Left cardiac atrium (tissue), 4 donors: ENCODE measurements at regions not wholly inside any gene's neighbourhood (a gene's known extent, or its start where the extent isn't known, plus 50 kb on each side); places are given as distances from the start of the nearest gene placed in this dataset.
"Not testable (repeated sequence)": the region's sequence is repeated elsewhere in the genome, so short reads cannot be mapped to it uniquely, and the experiment has no call there.

ENCODE experiments used
- ATAC-seq, 2 donors: fragments of 200-7000 bp; cut with Tn5 transposase; one replicate each; pipeline ENCODE4 v1.9.1; 2020; ENCODE audit warnings: mild to moderate bottlenecking in 2 of 2, moderate library complexity in 2 of 2
- DNase-seq: peaks from one replicate; pipeline ENCODE4 v3.0.0-alpha.2; 2020
- intact Hi-C, 2 donors: fragments of 100-400 bp; cut with DNase I; formaldehyde crosslinking; loops; one replicate each; pipeline versions ENCODE4 v1.14.1 to v1.15.1; 2022 to 2023
- donor health status: DM: no; HTN: yes; CAD: no.
- donor health status: DM: no; HTN: yes; CAD: no; lungs with severe emphysema.
- donor health status: DM: yes; HTN: yes; CAD: no.
- donor health status: Dilated cardiomyopathy.

- intact Hi-C loops: loop anchor here in 1 of 2 donors (10.0 kb wide), 1 partner anchor 127 kb away; no protein-coding TSS in a partner anchor
- peak; percentile 86 for DNase-seq
- peak; percentile 83 to 95 for ATAC-seq
Observed at GRCh38 chr18:70421471-70422390, 132.9 kb downstream of the SOCS6 start.

DNA sequence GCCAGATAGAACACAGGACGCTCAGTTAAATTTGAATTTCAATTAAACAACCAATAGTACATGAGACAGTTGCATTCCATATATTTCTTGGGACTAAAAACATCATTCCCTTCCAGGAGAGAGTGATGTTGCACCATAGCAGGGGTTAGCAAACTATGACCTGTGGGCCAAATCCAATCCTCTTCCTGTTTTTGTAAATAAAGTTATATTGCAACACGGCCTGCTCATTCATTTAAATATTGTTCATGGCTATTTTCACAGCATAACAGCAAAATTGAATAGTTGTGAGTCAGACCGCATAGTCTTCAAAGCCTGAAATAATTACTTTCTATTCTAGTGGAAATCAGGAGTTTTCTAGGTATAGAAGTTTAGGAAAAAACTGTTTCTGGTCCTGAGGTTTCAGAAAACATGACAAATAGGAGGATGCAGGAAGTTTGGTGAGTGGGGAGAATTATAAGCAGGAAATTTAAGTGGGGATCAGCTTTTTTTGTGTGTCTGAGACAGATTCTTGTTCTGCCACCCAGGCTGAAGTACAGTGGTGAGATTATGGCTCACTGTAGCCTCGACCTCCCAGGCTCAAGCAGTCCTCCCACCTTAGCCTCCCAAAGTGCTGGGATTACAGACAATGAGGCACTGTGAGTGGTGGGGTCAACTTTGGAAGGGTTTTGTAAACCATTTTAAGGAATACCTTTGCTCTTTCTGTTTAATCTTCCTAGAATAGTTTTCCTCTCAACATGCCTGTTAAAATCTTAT is 131.5 kb downstream of the SOCS6 start:
- DNase-seq: no peak
- ATAC-seq: no peak
- intact Hi-C loops: loop anchor here in 1 of 2 donors (10.0 kb wide), 1 partner anchor 126 kb away; no protein-coding TSS in a partner anchor

DNA sequence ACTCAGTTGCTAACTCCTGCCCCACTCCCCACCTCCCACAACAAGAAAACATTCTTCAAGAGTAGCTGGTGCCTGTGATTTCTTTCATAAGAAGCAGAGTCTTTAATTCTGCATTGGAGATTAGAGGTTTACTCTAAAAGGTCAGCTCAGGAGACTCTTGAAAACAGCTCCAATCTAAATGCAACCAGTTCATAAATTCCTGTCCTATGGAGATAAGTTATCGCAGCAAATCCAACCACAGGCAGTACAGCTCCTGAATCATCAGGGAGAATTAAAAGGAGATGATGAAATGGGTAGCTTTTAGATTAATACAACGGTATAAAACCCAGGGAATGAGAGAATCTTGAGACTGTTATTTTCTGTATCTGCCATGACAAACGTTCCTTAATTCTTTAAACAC is 130.7 kb downstream of the SOCS6 start:
- no peak for DNase-seq
- intact Hi-C loops: no loop called here
- ATAC-seq: peak in 1 of 2 donors; percentile 61

GRCh38 chr18:70418546-70419311 is 129.9 kb downstream of the SOCS6 start:
- no peak for ATAC-seq
- no peak for DNase-seq
- intact Hi-C loops: no loop called here

DNA sequence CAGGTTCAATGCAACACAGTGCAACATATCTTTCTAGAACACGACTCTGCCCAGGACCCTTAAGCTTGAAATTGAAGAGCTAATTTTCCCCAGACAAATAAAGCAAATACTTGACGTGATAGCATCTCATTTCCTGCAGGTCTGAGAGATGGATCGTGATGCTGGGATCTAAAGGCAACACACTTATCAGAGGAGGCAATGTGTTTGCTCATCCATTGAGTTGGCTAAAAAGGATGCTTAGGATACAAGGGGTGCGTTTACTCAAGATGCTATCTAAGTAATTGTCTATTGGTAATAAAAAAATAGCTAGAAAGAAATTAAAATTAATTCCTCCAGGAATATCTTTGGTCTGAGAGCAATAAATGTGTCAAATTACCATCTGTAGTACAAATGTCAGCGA is 129.0 kb downstream of the SOCS6 start:
- ATAC-seq: no peak
- DNase-seq: no peak
- intact Hi-C loops: no loop called here

DNA sequence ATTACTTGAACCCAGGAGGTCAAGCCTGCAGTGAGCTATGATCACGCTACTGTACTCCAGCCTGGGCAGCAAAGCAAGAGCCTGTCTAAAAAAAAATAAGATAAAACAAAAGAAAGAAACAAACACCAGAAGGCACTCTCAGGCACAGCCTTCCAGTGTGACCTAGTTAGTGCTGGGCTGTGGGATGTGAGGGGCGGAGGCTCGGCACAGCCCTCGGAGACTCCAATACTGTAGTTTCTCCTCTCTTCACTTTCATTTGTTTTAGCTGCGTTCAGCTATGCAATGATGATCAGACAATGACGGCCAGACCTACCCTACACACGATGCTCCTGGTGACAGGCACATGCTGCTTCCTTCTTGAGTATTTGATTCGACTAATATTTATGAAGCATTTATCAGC is 127.7 kb downstream of the SOCS6 start:
- DNase-seq (no peak), ATAC-seq (no peak)
- intact Hi-C loops: no loop called here

GRCh38 chr18:70415823-70416488 is 127.1 kb downstream of the SOCS6 start:
- no peak for ATAC-seq
- intact Hi-C loops: no loop called here
- no peak for DNase-seq

GRCh38 chr18:70414315-70414900 is 125.6 kb downstream of the SOCS6 start:
- intact Hi-C loops: no loop called here
- ATAC-seq (peak; percentile 39 to 53), DNase-seq (no peak)

DNA sequence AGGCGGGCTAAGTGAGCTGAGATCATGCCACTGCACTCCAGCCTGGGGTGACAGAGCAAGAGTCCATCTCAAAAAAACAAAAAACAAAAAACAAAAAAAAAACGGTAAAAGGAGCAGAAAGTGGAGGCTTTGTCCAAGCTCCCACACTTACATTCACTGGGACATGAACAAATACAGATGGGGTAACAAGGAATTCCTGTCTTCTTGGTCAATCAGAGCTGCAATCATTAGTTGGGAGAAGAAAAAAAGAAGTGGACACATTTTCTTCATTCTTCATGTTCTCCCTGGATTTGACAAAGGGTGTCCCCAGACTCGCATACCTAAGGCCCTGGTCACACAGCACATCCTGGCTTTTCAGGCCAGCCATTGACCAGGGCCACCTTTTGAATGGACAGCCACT is 124.6 kb downstream of the SOCS6 start:
- no peak for DNase-seq
- intact Hi-C loops: no loop called here
- ATAC-seq: no peak

- no peak for ATAC-seq
- DNase-seq: no peak
- intact Hi-C loops: no loop called here
Observed at GRCh38 chr18:70411876-70412435, 123.1 kb downstream of the SOCS6 start.

DNA sequence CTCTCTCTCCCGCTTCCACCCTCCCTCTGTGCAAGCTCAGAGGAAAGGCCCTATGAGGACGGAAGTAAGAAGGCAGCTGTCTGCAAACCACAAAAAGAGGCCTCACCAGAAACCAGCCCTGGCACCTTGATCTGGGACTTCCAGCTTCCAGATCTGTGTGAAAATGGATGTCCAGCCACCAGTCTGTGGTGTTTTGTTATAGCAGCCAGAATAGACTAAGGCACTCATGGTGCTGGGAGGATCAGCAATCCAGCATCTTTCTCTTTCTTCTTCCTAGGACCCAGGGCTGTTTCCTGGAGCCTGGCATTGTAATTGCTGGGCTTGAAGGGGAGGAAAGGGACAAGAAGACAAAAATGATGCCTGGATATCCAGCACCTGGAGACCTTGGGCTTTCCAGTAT is 122.5 kb downstream of the SOCS6 start:
- ATAC-seq: no peak
- no peak for DNase-seq
- intact Hi-C loops: no loop called here

DNA sequence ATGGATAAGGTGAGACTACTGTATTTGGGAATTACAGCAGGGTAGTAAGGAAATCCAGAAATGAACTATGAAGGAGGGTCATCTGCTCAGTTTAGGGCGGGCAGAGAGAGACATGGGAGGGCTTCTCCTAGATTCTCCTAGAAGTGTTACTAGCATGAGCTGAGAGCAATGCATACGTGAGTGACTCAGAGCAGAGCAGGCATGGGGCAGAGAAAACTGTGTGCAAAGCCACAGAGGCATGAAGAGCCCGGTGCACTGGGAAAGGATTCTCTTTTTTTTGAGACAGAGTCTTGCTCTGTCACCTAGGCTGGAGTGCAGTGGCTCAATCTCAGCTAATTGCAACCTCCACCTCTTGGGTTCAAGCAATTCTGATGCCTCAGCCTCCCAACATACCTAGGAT is 116.2 kb downstream of the SOCS6 start:
- ATAC-seq (no peak), DNase-seq (no peak)
- intact Hi-C loops: no loop called here

GRCh38 chr18:70400476-70400875 is 111.6 kb downstream of the SOCS6 start:
- ATAC-seq (peak; percentile 38 to 73), DNase-seq (no peak)
- intact Hi-C loops: no loop called here

DNA sequence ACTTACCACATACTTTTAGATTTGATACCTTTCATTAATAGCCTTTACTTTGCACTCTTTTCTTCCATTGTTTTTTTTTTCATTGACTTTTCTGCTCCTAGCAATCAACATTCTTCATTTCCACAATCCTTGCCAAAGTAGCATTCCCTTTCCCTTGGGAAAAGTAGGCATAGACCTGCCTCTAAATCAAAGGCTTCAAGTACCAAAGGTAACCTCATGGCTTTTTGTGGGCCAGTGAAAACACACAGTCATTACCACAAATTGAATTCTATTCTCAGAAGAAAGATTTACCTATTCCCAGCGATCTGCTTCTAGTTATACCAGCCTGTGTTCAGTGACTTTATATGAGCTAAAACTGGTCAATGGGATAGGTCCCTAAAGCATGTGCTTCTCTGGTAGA is 109.2 kb downstream of the SOCS6 start:
- ATAC-seq (no peak), DNase-seq (no peak)
- intact Hi-C loops: no loop called here

DNA sequence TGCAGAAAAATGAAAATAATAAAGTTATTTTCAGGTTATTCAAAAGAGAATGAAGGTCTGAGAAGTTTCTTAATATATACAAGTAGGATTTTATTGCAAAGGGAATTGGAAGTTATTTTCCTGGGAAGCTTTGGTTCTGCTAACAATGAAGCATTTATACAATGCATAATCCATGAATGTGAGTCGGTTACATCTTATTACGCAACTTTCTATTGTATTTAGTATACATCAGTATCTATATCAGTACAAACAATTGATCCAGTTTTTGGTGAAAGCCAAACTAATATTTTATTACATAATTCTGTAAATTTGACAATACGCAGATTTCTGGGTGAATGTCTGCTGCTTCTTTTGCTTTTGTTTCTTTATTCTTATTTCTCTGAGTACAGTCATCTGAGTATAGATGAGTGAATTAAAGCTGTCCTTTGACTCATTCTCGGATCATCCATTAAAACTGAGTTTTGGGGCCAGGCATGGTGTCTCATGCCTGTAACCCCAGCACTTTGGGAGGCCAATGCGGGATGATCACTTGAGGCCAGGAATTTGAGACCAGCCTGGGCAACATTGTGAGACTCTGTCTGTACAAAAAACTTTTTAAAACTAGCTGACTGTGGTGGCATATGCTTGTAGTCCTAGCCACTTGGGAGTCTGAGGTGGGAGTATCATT is 108.5 kb downstream of the SOCS6 start:
- ATAC-seq (no peak), DNase-seq (no peak)
- intact Hi-C loops: no loop called here

DNA sequence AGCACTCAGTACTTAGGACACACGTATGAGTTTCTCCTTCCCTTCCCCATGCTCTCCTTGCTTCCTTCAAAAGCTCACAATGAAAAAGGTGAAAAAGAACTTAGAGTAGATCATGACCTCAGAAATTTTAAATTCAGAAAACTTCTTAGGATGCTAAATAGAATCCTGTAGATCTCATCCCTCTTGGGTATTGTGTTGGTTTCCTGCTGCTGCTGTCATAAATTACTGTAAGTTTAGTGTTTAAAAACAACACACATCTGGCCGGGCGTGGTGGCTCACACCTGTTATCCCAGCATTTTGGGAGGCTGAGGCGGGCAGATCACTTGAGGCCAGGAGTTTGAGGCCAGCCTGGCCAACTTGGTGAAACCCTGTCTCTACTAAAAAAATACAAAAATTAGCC is 106.9 kb downstream of the SOCS6 start:
- intact Hi-C loops: not testable (repeated sequence)

DNA sequence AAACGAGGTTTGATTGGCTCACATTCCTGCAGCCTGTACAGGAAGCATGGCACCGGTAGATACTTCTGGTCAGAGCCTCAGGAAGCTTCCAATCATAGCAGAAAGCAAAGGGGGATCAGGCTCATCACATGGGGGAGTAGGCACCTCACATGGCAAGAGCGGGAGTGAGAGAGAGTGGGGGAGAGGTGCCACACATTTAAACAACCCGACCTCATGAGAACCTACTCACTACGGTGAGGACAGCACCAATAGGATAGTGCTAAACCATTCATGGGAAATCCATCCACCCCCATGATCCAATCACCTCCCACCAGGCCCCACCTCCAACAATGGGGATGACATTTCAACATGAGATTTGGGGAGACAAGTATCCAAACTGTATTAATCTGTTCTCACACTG is 105.8 kb downstream of the SOCS6 start:
- DNase-seq (no peak), ATAC-seq (no peak)
- intact Hi-C loops: no loop called here

More for the DNA sequence above, 106.9 kb downstream of the SOCS6 start:
- DNase-seq, ATAC-seq: not testable (repeated sequence)
